Activated T-helper 17 cell treated with anti-CD3 and anti-CD28 coated beads, Interleukin-2, amount 50 U/mL, for 72 hours (primary cell): ENCODE measurements at regions not wholly inside any gene's neighbourhood (a gene's known extent, or its start where the extent isn't known, plus 50 kb on each side); places are given as distances from the start of the nearest gene placed in this dataset.
A peak's percentile ranks its signal among the peaks of the same experiment; 100 is the strongest.

ENCODE experiments used
- ATAC-seq: fragments of 150-1000 bp; cut with Tn5 transposase; replicated peaks from 2 replicates; pipeline ENCODE4 v1.10.0; 2021; ENCODE audit warnings: mild to moderate bottlenecking, moderate library complexity
- H3K27ac Mint-ChIP-seq: one replicate; pipeline ENCODE4 v1.8.0; 2022; ENCODE audit warnings: mixed read lengths
- H3K27me3 Mint-ChIP-seq: one replicate; pipeline ENCODE4 v1.8.0; 2022; ENCODE audit warnings: mixed read lengths
- H3K36me3 Mint-ChIP-seq: one replicate; pipeline ENCODE4 v1.8.0; 2022; ENCODE audit warnings: low read depth, mild to moderate bottlenecking, mixed read lengths
- H3K4me1 Mint-ChIP-seq: one replicate; pipeline ENCODE4 v1.8.0; 2022; ENCODE audit warnings: mixed read lengths
- H3K4me3 Mint-ChIP-seq: one replicate; pipeline ENCODE4 v1.8.0; 2022; ENCODE audit warnings: mild to moderate bottlenecking, mixed read lengths
- H3K9me3 Mint-ChIP-seq: one replicate; pipeline ENCODE4 v1.8.0; 2022; ENCODE audit warnings: mixed read lengths

- ATAC-seq: no peak
- H3K27ac Mint-ChIP-seq: no peak overlapping the region
- peaks cover 34% of the 10 kb centered on the region for H3K27me3 Mint-ChIP-seq
- no peaks in the 10 kb centered on the region for H3K9me3 Mint-ChIP-seq
- no peaks in the 10 kb centered on the region for H3K4me1 Mint-ChIP-seq
- no peak overlapping the region for H3K4me3 Mint-ChIP-seq
- no peaks in the 10 kb centered on the region for H3K36me3 Mint-ChIP-seq
Measured at GRCh38 chr1:36707221-36707620, 224.5 kb upstream of the CSF3R start.

- no peaks in the 10 kb centered on the region for H3K4me1 Mint-ChIP-seq
- no peaks in the 10 kb centered on the region for H3K36me3 Mint-ChIP-seq
- no peak for ATAC-seq
- no peak overlapping the region for H3K4me3 Mint-ChIP-seq
- H3K27ac Mint-ChIP-seq: no peak overlapping the region
- peaks cover 33% of the 10 kb centered on the region for H3K27me3 Mint-ChIP-seq
- no peaks in the 10 kb centered on the region for H3K9me3 Mint-ChIP-seq
Measured at GRCh38 chr1:36706416-36706815, 223.7 kb upstream of the CSF3R start.

GRCh38 chr1:36705629-36706028 is 222.9 kb upstream of the CSF3R start:
- Mint-ChIP-seq H3K9me3 (no peaks in the 10 kb centered on the region), H3K27me3 (peaks cover 29% of the 10 kb centered on the region), H3K36me3 (no peaks in the 10 kb centered on the region), H3K4me3 (no peak overlapping the region), H3K27ac (no peak overlapping the region), H3K4me1 (no peaks in the 10 kb centered on the region)
- no peak for ATAC-seq

GRCh38 chr1:36703526-36704208 is 221.0 kb upstream of the CSF3R start:
- Mint-ChIP-seq H3K4me3 (no peak overlapping the region), H3K4me1 (no peaks in the 10 kb centered on the region), H3K9me3 (no peaks in the 10 kb centered on the region), H3K27me3 (peaks cover 27% of the 10 kb centered on the region), H3K36me3 (no peaks in the 10 kb centered on the region), H3K27ac (no peak overlapping the region)
- ATAC-seq: peak; percentile 73

GRCh38 chr1:36702963-36703362 is 220.2 kb upstream of the CSF3R start:
- Mint-ChIP-seq H3K36me3 (no peaks in the 10 kb centered on the region), H3K27ac (no peak overlapping the region), H3K4me1 (no peaks in the 10 kb centered on the region)

GRCh38 chr1:36699113-36699911 is 216.6 kb upstream of the CSF3R start:
- peaks cover 15% of the 10 kb centered on the region for H3K27me3 Mint-ChIP-seq
- H3K4me3 Mint-ChIP-seq: no peak overlapping the region
- no peaks in the 10 kb centered on the region for H3K4me1 Mint-ChIP-seq
- no peaks in the 10 kb centered on the region for H3K36me3 Mint-ChIP-seq
- ATAC-seq: no peak
- H3K27ac Mint-ChIP-seq: no peak overlapping the region
- no peaks in the 10 kb centered on the region for H3K9me3 Mint-ChIP-seq

More at GRCh38 chr1:36702963-36703362, 220.2 kb upstream of the CSF3R start:
- H3K4me3 Mint-ChIP-seq: no peak overlapping the region
- H3K9me3 Mint-ChIP-seq: no peaks in the 10 kb centered on the region
- no peak for ATAC-seq
- H3K27me3 Mint-ChIP-seq: peaks cover 25% of the 10 kb centered on the region

GRCh38 chr1:36697836-36698605 is 215.3 kb upstream of the CSF3R start:
- Mint-ChIP-seq H3K36me3 (no peaks in the 10 kb centered on the region), H3K27ac (no peak overlapping the region), H3K4me3 (no peak overlapping the region), H3K4me1 (no peaks in the 10 kb centered on the region), H3K9me3 (no peaks in the 10 kb centered on the region), H3K27me3 (peaks cover 24% of the 10 kb centered on the region)
- no peak for ATAC-seq

GRCh38 chr1:36696261-36696940 is 213.7 kb upstream of the CSF3R start:
- no peaks in the 10 kb centered on the region for H3K9me3 Mint-ChIP-seq
- H3K27ac Mint-ChIP-seq: no peak overlapping the region
- no peak overlapping the region for H3K4me3 Mint-ChIP-seq
- H3K4me1 Mint-ChIP-seq: no peaks in the 10 kb centered on the region
- H3K36me3 Mint-ChIP-seq: no peaks in the 10 kb centered on the region
- no peak for ATAC-seq
- peaks cover 29% of the 10 kb centered on the region for H3K27me3 Mint-ChIP-seq

GRCh38 chr1:36693603-36694002 is 210.9 kb upstream of the CSF3R start:
- Mint-ChIP-seq H3K36me3 (no peaks in the 10 kb centered on the region), H3K27ac (no peak overlapping the region), H3K27me3 (peaks cover 27% of the 10 kb centered on the region), H3K9me3 (no peaks in the 10 kb centered on the region), H3K4me1 (no peaks in the 10 kb centered on the region), H3K4me3 (no peak overlapping the region)
- ATAC-seq: no peak

GRCh38 chr1:36693161-36693525 is 210.4 kb upstream of the CSF3R start:
- Mint-ChIP-seq H3K4me3 (no peak overlapping the region), H3K9me3 (no peaks in the 10 kb centered on the region), H3K27ac (no peak overlapping the region), H3K4me1 (no peaks in the 10 kb centered on the region), H3K27me3 (peaks cover 28% of the 10 kb centered on the region), H3K36me3 (no peaks in the 10 kb centered on the region)
- no peak for ATAC-seq

- Mint-ChIP-seq H3K27me3 (peaks cover 33% of the 10 kb centered on the region), H3K4me1 (no peaks in the 10 kb centered on the region), H3K27ac (no peak overlapping the region), H3K9me3 (no peaks in the 10 kb centered on the region), H3K36me3 (no peaks in the 10 kb centered on the region), H3K4me3 (no peak overlapping the region)
- no peak for ATAC-seq
Measured at GRCh38 chr1:36692465-36693160, 209.9 kb upstream of the CSF3R start.

- Mint-ChIP-seq H3K27me3 (peaks cover 36% of the 10 kb centered on the region), H3K36me3 (no peaks in the 10 kb centered on the region), H3K27ac (no peak overlapping the region), H3K4me1 (no peaks in the 10 kb centered on the region), H3K9me3 (no peaks in the 10 kb centered on the region), H3K4me3 (no peak overlapping the region)
- no peak for ATAC-seq
Measured at GRCh38 chr1:36691374-36691773, 208.7 kb upstream of the CSF3R start.

- no peak overlapping the region for H3K27ac Mint-ChIP-seq
- no peak overlapping the region for H3K4me3 Mint-ChIP-seq
- no peaks in the 10 kb centered on the region for H3K36me3 Mint-ChIP-seq
- no peaks in the 10 kb centered on the region for H3K9me3 Mint-ChIP-seq
- H3K4me1 Mint-ChIP-seq: no peaks in the 10 kb centered on the region
- peaks cover 32% of the 10 kb centered on the region for H3K27me3 Mint-ChIP-seq
- no peak for ATAC-seq
Measured at GRCh38 chr1:36689992-36690391, 207.3 kb upstream of the CSF3R start.

GRCh38 chr1:36687312-36687711 is 204.6 kb upstream of the CSF3R start:
- H3K36me3 Mint-ChIP-seq: no peaks in the 10 kb centered on the region
- H3K4me3 Mint-ChIP-seq: no peak overlapping the region
- H3K27me3 Mint-ChIP-seq: peaks cover 20% of the 10 kb centered on the region
- H3K4me1 Mint-ChIP-seq: no peaks in the 10 kb centered on the region
- ATAC-seq: no peak
- no peaks in the 10 kb centered on the region for H3K9me3 Mint-ChIP-seq
- no peak overlapping the region for H3K27ac Mint-ChIP-seq
